ENCODE measurements at regions not wholly inside any gene's neighbourhood (a gene's known extent, or its start where the extent isn't known, plus 50 kb on each side); places are given as distances from the start of the nearest gene placed in this dataset.
"Not testable (repeated sequence)": the region's sequence is repeated elsewhere in the genome, so short reads cannot be mapped to it uniquely, and the experiment has no call there.

GRCh38 chr6:27597031-27597567 lies 124.2 kb upstream of the ZNF184 start:
- TF ChIP-seq CTCF (conservative IDR thresholded peaks at IDR 0.05; ENCODE audit: low read depth in 2 of 2); ETS1 (IDR thresholded peaks at IDR 0.05); JUNB (IDR thresholded peaks at IDR 0.05; ENCODE audit: unreplicated experiment); POLR2AphosphoS5 (IDR thresholded peaks at IDR 0.05; ENCODE audit: low read depth); EZH2phosphoT487 (IDR thresholded peaks at IDR 0.05; ENCODE audit: unreplicated experiment); EZH2 (IDR thresholded peaks at IDR 0.05; ENCODE audit: low read depth, unreplicated experiment); REST (IDR thresholded peaks at IDR 0.05; ENCODE audit: unreplicated experiment); CREB1 (CRISPR knock-in tag; IDR thresholded peaks at IDR 0.05; ENCODE audit: low read depth); ZNF331 (CRISPR knock-in tag; IDR thresholded peaks at IDR 0.05; ENCODE audit: low read depth); NANOG (IDR thresholded peaks at IDR 0.05; ENCODE audit: borderline replicate concordance); STAT1 (IDR thresholded peaks at IDR 0.05; ENCODE audit: unreplicated experiment): not testable (repeated sequence)
